ENCODE measurements at regions not wholly inside any gene's neighbourhood (a gene's known extent, or its start where the extent isn't known, plus 50 kb on each side); places are given as distances from the start of the nearest gene placed in this dataset.

DNA sequence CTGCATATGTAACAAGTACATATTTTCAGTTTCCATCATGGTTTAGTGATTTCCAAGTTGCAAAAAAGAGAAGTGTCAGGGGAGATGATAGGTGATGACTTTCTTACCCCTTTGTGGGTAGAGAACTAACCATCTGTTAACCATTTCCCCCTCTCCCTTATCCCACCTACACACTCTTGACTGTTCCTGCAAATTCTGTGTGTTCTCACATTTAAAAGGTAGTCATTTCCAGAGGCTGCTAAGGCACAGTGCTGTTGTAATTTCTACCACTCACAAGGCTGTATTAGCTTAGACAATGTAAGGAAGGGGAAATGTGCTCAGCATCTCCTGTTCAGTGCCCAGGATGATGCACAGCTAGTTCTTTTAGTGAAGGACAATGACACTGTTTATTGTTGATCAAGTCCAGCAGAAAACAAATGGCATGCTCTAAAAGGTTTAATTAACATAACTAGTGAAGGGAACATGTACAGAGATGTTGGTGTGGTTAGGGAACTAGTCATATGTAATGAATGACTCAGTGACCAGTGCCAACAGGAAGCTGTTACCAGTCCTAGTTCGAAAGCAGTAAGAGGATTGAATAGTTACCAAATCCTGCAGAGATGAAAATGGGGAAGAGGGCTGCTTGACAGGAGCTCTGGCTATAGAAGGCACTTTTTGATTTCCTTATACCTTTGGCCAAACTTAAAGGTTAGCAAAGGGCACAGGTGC is 165.1 kb downstream of the PLK2 start:
- TF ChIP-seq CTCF (IDR thresholded peaks at IDR 0.05) (no peak), POLR2A (IDR thresholded peaks at IDR 0.05) (no peak)
